ENCODE measurements at regions not wholly inside any gene's neighbourhood (a gene's known extent, or its start where the extent isn't known, plus 50 kb on each side); places are given as distances from the start of the nearest gene placed in this dataset.
"Not testable (repeated sequence)": the region's sequence is repeated elsewhere in the genome, so short reads cannot be mapped to it uniquely, and the experiment has no call there.

- WGBS, 2 donors: 89 to 93% methylated on average over 6 of the region's 6 CpGs
- ATAC-seq (ENCODE audit: low FRiP score): no peak
- intact Hi-C loops (cut with DNase I): no loop called here
- no peaks in the 10 kb centered on the region for H3K27me3 ChIP-seq (ENCODE audit: control insufficient read depth in 1 of 2, insufficient read depth in 2 of 2, low read length in 1 of 2)
- H3K9me3 ChIP-seq (ENCODE audit: control insufficient read depth, low read length): peaks cover 4% of the 10 kb centered on the region
- H3K4me1 ChIP-seq (ENCODE audit: control insufficient read depth in 1 of 2, insufficient read depth in 2 of 2, low read length in 2 of 2): no peaks in the 10 kb centered on the region
- no peak overlapping the region for H3K4me3 ChIP-seq (ENCODE audit: low read length in 2 of 2)
- H3K27ac ChIP-seq (ENCODE audit: low read depth in 1 of 2, low read length in 2 of 2): no peak overlapping the region
- no peaks in the 10 kb centered on the region for H3K36me3 ChIP-seq (ENCODE audit: control insufficient read depth in 1 of 2, insufficient read depth in 2 of 2, low read length in 1 of 2)
- no peak for DNase-seq
Measured at GRCh38 chr2:72078773-72079172, 68.9 kb downstream of the CYP26B1 start.

GRCh38 chr2:72077702-72078169, 69.9 kb downstream of the CYP26B1 start:
- intact Hi-C loops (cut with DNase I): no loop called here
- H3K27me3 ChIP-seq (ENCODE audit: control insufficient read depth in 1 of 2, insufficient read depth in 2 of 2, low read length in 1 of 2): no peaks in the 10 kb centered on the region
- 72 to 82% methylated on average over 1 of the region's 1 CpG for WGBS, 2 donors
- H3K4me1 ChIP-seq (ENCODE audit: control insufficient read depth in 1 of 2, insufficient read depth in 2 of 2, low read length in 2 of 2): no peaks in the 10 kb centered on the region
- DNase-seq (no peak), ATAC-seq (ENCODE audit: low FRiP score) (no peak)
- H3K9me3 ChIP-seq (ENCODE audit: control insufficient read depth, low read length): peaks cover 4% of the 10 kb centered on the region
- H3K4me3 ChIP-seq (ENCODE audit: low read length in 2 of 2): no peak overlapping the region
- no peaks in the 10 kb centered on the region for H3K36me3 ChIP-seq (ENCODE audit: control insufficient read depth in 1 of 2, insufficient read depth in 2 of 2, low read length in 1 of 2)
- H3K27ac ChIP-seq (ENCODE audit: low read depth in 1 of 2, low read length in 2 of 2): no peak overlapping the region

- H3K36me3 ChIP-seq (ENCODE audit: control insufficient read depth in 1 of 2, insufficient read depth in 2 of 2, low read length in 1 of 2); H3K27ac ChIP-seq (ENCODE audit: low read depth in 1 of 2, low read length in 2 of 2); DNase-seq; ATAC-seq (ENCODE audit: low FRiP score); H3K27me3 ChIP-seq (ENCODE audit: control insufficient read depth in 1 of 2, insufficient read depth in 2 of 2, low read length in 1 of 2); H3K9me3 ChIP-seq (ENCODE audit: control insufficient read depth, low read length); H3K4me1 ChIP-seq (ENCODE audit: control insufficient read depth in 1 of 2, insufficient read depth in 2 of 2, low read length in 2 of 2); H3K4me3 ChIP-seq (ENCODE audit: low read length in 2 of 2); intact Hi-C loops (cut with DNase I): not testable (repeated sequence)
- 70 to 76% methylated on average over 7 to 8 of the region's 8 CpGs for WGBS, 2 donors
Measured at GRCh38 chr2:72073373-72073772, 74.3 kb downstream of the CYP26B1 start.

GRCh38 chr2:72064197-72064596, 83.5 kb downstream of the CYP26B1 start:
- not testable (repeated sequence) for H3K9me3 ChIP-seq (ENCODE audit: control insufficient read depth, low read length); ATAC-seq (ENCODE audit: low FRiP score)
- 72 to 74% methylated on average over 10 to 14 of the region's 14 CpGs for WGBS, 2 donors

GRCh38 chr2:72062336-72062735, 85.3 kb downstream of the CYP26B1 start:
- Histone ChIP-seq H3K9me3 (ENCODE audit: control insufficient read depth, low read length) (peaks cover 1% of the 10 kb centered on the region), H3K4me3 (ENCODE audit: low read length in 2 of 2) (no peak overlapping the region), H3K4me1 (ENCODE audit: control insufficient read depth in 1 of 2, insufficient read depth in 2 of 2, low read length in 2 of 2) (no peaks in the 10 kb centered on the region), H3K36me3 (ENCODE audit: control insufficient read depth in 1 of 2, insufficient read depth in 2 of 2, low read length in 1 of 2) (no peaks in the 10 kb centered on the region), H3K27ac (ENCODE audit: low read depth in 1 of 2, low read length in 2 of 2) (no peak overlapping the region), H3K27me3 (ENCODE audit: control insufficient read depth in 1 of 2, insufficient read depth in 2 of 2, low read length in 1 of 2) (no peaks in the 10 kb centered on the region)
- ATAC-seq (ENCODE audit: low FRiP score) (no peak), DNase-seq (no peak)
- intact Hi-C loops (cut with DNase I): no loop called here
- 85 to 87% methylated on average over 3 of the region's 3 CpGs for WGBS, 2 donors

More at GRCh38 chr2:72064197-72064596, 83.5 kb downstream of the CYP26B1 start:
- H3K27ac ChIP-seq (ENCODE audit: low read depth in 1 of 2, low read length in 2 of 2); intact Hi-C loops (cut with DNase I); H3K27me3 ChIP-seq (ENCODE audit: control insufficient read depth in 1 of 2, insufficient read depth in 2 of 2, low read length in 1 of 2); H3K4me1 ChIP-seq (ENCODE audit: control insufficient read depth in 1 of 2, insufficient read depth in 2 of 2, low read length in 2 of 2); H3K36me3 ChIP-seq (ENCODE audit: control insufficient read depth in 1 of 2, insufficient read depth in 2 of 2, low read length in 1 of 2); H3K4me3 ChIP-seq (ENCODE audit: low read length in 2 of 2); DNase-seq: not testable (repeated sequence)

GRCh38 chr2:72057308-72057707, 90.4 kb downstream of the CYP26B1 start:
- no peak overlapping the region for H3K4me3 ChIP-seq (ENCODE audit: low read length in 2 of 2)
- H3K9me3 ChIP-seq (ENCODE audit: control insufficient read depth, low read length): no peaks in the 10 kb centered on the region
- no peaks in the 10 kb centered on the region for H3K36me3 ChIP-seq (ENCODE audit: control insufficient read depth in 1 of 2, insufficient read depth in 2 of 2, low read length in 1 of 2)
- no peaks in the 10 kb centered on the region for H3K27me3 ChIP-seq (ENCODE audit: control insufficient read depth in 1 of 2, insufficient read depth in 2 of 2, low read length in 1 of 2)
- no peak for ATAC-seq (ENCODE audit: low FRiP score)
- no peaks in the 10 kb centered on the region for H3K4me1 ChIP-seq (ENCODE audit: control insufficient read depth in 1 of 2, insufficient read depth in 2 of 2, low read length in 2 of 2)
- WGBS, 2 donors: 70 to 81% methylated on average over 1 of the region's 1 CpG
- intact Hi-C loops (cut with DNase I): no loop called here
- no peak overlapping the region for H3K27ac ChIP-seq (ENCODE audit: low read depth in 1 of 2, low read length in 2 of 2)
- no peak for DNase-seq

- no peaks in the 10 kb centered on the region for H3K9me3 ChIP-seq (ENCODE audit: control insufficient read depth, low read length)
- DNase-seq (no peak), ATAC-seq (ENCODE audit: low FRiP score) (no peak)
- H3K4me3 ChIP-seq (ENCODE audit: low read length in 2 of 2): no peak overlapping the region
- intact Hi-C loops (cut with DNase I): no loop called here
- no peaks in the 10 kb centered on the region for H3K36me3 ChIP-seq (ENCODE audit: control insufficient read depth in 1 of 2, insufficient read depth in 2 of 2, low read length in 1 of 2)
- H3K27ac ChIP-seq (ENCODE audit: low read depth in 1 of 2, low read length in 2 of 2): no peak overlapping the region
- H3K27me3 ChIP-seq (ENCODE audit: control insufficient read depth in 1 of 2, insufficient read depth in 2 of 2, low read length in 1 of 2): no peaks in the 10 kb centered on the region
- no peaks in the 10 kb centered on the region for H3K4me1 ChIP-seq (ENCODE audit: control insufficient read depth in 1 of 2, insufficient read depth in 2 of 2, low read length in 2 of 2)
- 40 to 61% methylated on average over 4 of the region's 4 CpGs for WGBS, 2 donors
Measured at GRCh38 chr2:72051971-72052505, 95.6 kb downstream of the CYP26B1 start.

- H3K27ac ChIP-seq (ENCODE audit: low read depth in 1 of 2, low read length in 2 of 2): no peak overlapping the region
- H3K9me3 ChIP-seq (ENCODE audit: control insufficient read depth, low read length): no peaks in the 10 kb centered on the region
- no peaks in the 10 kb centered on the region for H3K36me3 ChIP-seq (ENCODE audit: control insufficient read depth in 1 of 2, insufficient read depth in 2 of 2, low read length in 1 of 2)
- 81 to 88% methylated on average over 2 of the region's 2 CpGs for WGBS, 2 donors
- DNase-seq (no peak), ATAC-seq (ENCODE audit: low FRiP score) (no peak)
- no peak overlapping the region for H3K4me3 ChIP-seq (ENCODE audit: low read length in 2 of 2)
- H3K27me3 ChIP-seq (ENCODE audit: control insufficient read depth in 1 of 2, insufficient read depth in 2 of 2, low read length in 1 of 2): no peaks in the 10 kb centered on the region
- no peaks in the 10 kb centered on the region for H3K4me1 ChIP-seq (ENCODE audit: control insufficient read depth in 1 of 2, insufficient read depth in 2 of 2, low read length in 2 of 2)
- intact Hi-C loops (cut with DNase I): no loop called here
Measured at GRCh38 chr2:72051204-72051603, 96.5 kb downstream of the CYP26B1 start.

- no peak for DNase-seq
- no peak overlapping the region for H3K27ac ChIP-seq (ENCODE audit: low read depth in 1 of 2, low read length in 2 of 2)
- no peaks in the 10 kb centered on the region for H3K4me1 ChIP-seq (ENCODE audit: control insufficient read depth in 1 of 2, insufficient read depth in 2 of 2, low read length in 2 of 2)
- no peaks in the 10 kb centered on the region for H3K9me3 ChIP-seq (ENCODE audit: control insufficient read depth, low read length)
- ATAC-seq (ENCODE audit: low FRiP score): no peak
- WGBS, 2 donors: 67 to 75% methylated on average over 2 of the region's 2 CpGs
- intact Hi-C loops (cut with DNase I): no loop called here
- H3K27me3 ChIP-seq (ENCODE audit: control insufficient read depth in 1 of 2, insufficient read depth in 2 of 2, low read length in 1 of 2): no peaks in the 10 kb centered on the region
- H3K4me3 ChIP-seq (ENCODE audit: low read length in 2 of 2): no peak overlapping the region
- no peaks in the 10 kb centered on the region for H3K36me3 ChIP-seq (ENCODE audit: control insufficient read depth in 1 of 2, insufficient read depth in 2 of 2, low read length in 1 of 2)
Measured at GRCh38 chr2:72050734-72051133, 96.9 kb downstream of the CYP26B1 start.
